Calu3 (cell line): ENCODE measurements at regions not wholly inside any gene's neighbourhood (a gene's known extent, or its start where the extent isn't known, plus 50 kb on each side); places are given as distances from the start of the nearest gene placed in this dataset.

Source experiments
- BruUV-seq: library from RNA; stranded (reverse); fragments of 400-500 nt; replicated peaks from 2 replicates; lab custom pipeline; 2021; lab: Mats Ljungman, UMichigan
- CTCF ChIA-PET: fragments of 300-600 bp; sonication (Branson Sonifier 250); formaldehyde crosslinking; loops from one replicate; lab custom pipeline; 2022; ENCODE audit warnings: antibody characterized with exemption; lab: Charles Lee
- DNase-seq: peaks from one replicate; pipeline ENCODE4 v3.0.0; 2022
- H3K27ac Mint-ChIP-seq: one replicate; pipeline ENCODE4 v1.8.0; 2022; ENCODE audit warnings: mixed read lengths; ENCODE audit not compliant: unreplicated experiment
- H3K27me3 Mint-ChIP-seq: one replicate; pipeline ENCODE4 v1.8.0; 2022; ENCODE audit warnings: mixed read lengths; ENCODE audit not compliant: unreplicated experiment
- H3K36me3 Mint-ChIP-seq: one replicate; pipeline ENCODE4 v1.8.0; 2022; ENCODE audit warnings: mild to moderate bottlenecking, moderate library complexity, mixed read lengths; ENCODE audit not compliant: insufficient read depth, unreplicated experiment
- H3K4me1 Mint-ChIP-seq: one replicate; pipeline ENCODE4 v1.8.0; 2022; ENCODE audit warnings: mild to moderate bottlenecking, low read depth, mixed read lengths; ENCODE audit not compliant: unreplicated experiment
- H3K4me3 Mint-ChIP-seq: one replicate; pipeline ENCODE4 v1.8.0; 2022; ENCODE audit warnings: mild to moderate bottlenecking, low read depth, moderate library complexity, mixed read lengths; ENCODE audit not compliant: unreplicated experiment
- H3K9me3 Mint-ChIP-seq: one replicate; pipeline ENCODE4 v1.8.0; 2022; ENCODE audit warnings: low read depth, mixed read lengths; ENCODE audit not compliant: unreplicated experiment
- CTCF ChIP-seq: fragments of 200-600 bp; IDR thresholded peaks from one replicate; pipeline ENCODE4 v1.8.0; 2022; ENCODE audit warnings: antibody characterized with exemption; ENCODE audit not compliant: unreplicated experiment
- intact Hi-C: fragments of 100-400 bp; cut with micrococcal nuclease; formaldehyde crosslinking; loops from one replicate; pipeline ENCODE4 v1.10.0; 2022; ENCODE audit not compliant: unreplicated experiment

DNA sequence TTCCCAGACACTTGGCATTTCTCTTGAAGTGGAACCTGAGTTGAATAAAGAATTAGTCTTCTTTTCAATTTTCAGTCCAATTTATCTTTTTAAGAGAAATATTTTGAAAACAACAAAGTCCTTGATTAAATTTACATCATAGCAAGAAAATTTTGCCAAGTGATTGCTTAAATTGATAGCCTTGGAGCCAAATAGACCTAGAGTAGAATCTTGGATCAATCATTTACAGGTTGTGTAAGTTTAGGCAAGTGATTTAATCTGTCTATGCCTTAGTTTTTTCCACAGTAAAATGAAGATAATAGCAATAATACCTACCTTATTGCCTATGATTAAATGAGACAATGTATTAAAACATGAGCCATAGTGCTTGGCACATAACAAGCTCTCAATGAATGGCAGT is 113.9 kb downstream of the LHX9 start:
- no peaks in the 10 kb centered on the region for H3K4me1 Mint-ChIP-seq
- CTCF ChIA-PET: no interaction called here

DNA sequence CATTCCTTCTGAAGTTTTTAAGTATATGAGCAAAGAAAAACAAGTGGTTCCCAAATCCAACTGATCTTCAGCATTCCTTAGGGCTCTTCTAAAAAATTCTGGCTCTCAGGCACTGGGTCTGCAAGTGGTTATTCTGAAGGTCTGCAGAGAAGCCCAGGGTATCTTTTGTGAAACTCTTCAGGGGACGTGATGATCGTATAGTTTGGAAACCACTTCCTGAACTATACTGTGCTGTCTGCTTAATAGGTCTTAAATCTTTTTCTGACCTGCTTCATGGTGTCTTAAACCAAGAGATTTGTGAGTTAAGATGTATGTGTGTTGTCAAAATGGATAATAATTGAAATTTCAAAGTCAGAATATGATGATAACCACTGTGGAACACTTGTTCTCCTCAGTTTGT is 115.5 kb downstream of the LHX9 start:
- Mint-ChIP-seq H3K27ac (no peak overlapping the region), H3K27me3 (no peaks in the 10 kb centered on the region), H3K4me3 (no peak overlapping the region), H3K9me3 (no peaks in the 10 kb centered on the region), H3K36me3 (no peaks in the 10 kb centered on the region), H3K4me1 (no peaks in the 10 kb centered on the region)
- CTCF ChIA-PET: interaction anchor here (1.3 kb wide), 1 partner anchor 10 kb away, joined by 4 read pairs; no protein-coding TSS in a partner anchor
- DNase-seq: no peak
- TF ChIP-seq CTCF: no peak
- BruUV-seq: no TSS peak
- intact Hi-C loops: no loop called here

More for the DNA sequence above, 113.9 kb downstream of the LHX9 start:
- no TSS peak for BruUV-seq
- H3K4me3 Mint-ChIP-seq: no peak overlapping the region
- intact Hi-C loops: no loop called here
- no peak for DNase-seq
- TF ChIP-seq CTCF: no peak
- H3K27me3 Mint-ChIP-seq: no peaks in the 10 kb centered on the region
- no peaks in the 10 kb centered on the region for H3K9me3 Mint-ChIP-seq
- H3K36me3 Mint-ChIP-seq: no peaks in the 10 kb centered on the region
- no peak overlapping the region for H3K27ac Mint-ChIP-seq

DNA sequence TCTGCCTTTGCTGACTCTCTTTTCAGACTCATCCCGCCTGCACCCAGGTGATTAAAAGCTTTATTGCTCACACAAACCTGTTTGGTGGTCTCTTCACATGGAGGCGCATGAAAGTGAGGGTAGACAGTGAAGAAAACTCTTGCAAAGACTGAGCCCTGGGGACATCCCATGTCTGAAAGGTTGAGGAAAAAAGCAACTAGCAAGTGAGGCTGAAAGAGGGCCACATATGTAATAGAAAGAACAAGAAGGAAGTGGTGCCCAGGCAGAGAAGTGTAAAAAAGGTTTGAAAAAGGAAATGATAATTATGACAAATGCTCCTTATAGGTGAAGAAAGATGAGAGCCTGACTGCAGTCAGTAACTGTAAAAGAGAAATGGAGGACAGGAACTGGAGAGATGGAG is 115.9 kb upstream of the NEK7 start:
- intact Hi-C loops: no loop called here
- no peaks in the 10 kb centered on the region for H3K27me3 Mint-ChIP-seq
- no peaks in the 10 kb centered on the region for H3K4me1 Mint-ChIP-seq
- no peak for TF ChIP-seq CTCF
- no peak overlapping the region for H3K27ac Mint-ChIP-seq
- DNase-seq: no peak
- CTCF ChIA-PET: no interaction called here
- H3K4me3 Mint-ChIP-seq: no peak overlapping the region
- H3K36me3 Mint-ChIP-seq: no peaks in the 10 kb centered on the region
- H3K9me3 Mint-ChIP-seq: no peaks in the 10 kb centered on the region
- BruUV-seq: no TSS peak

GRCh38 chr1:198042168-198042567 is 114.6 kb upstream of the NEK7 start:
- H3K9me3 Mint-ChIP-seq: peaks cover 3% of the 10 kb centered on the region
- no peaks in the 10 kb centered on the region for H3K36me3 Mint-ChIP-seq
- H3K27me3 Mint-ChIP-seq: no peaks in the 10 kb centered on the region
- intact Hi-C loops: no loop called here
- no peaks in the 10 kb centered on the region for H3K4me1 Mint-ChIP-seq
- DNase-seq: no peak
- BruUV-seq: no TSS peak
- TF ChIP-seq CTCF: no peak
- CTCF ChIA-PET: interaction anchor here (1.1 kb wide), 1 partner anchor 12 kb away, joined by 3 read pairs; no protein-coding TSS in a partner anchor
- no peak overlapping the region for H3K27ac Mint-ChIP-seq
- H3K4me3 Mint-ChIP-seq: no peak overlapping the region
